GM06990 (cell line): ENCODE measurements at regions not wholly inside any gene's neighbourhood (a gene's known extent, or its start where the extent isn't known, plus 50 kb on each side); places are given as distances from the start of the nearest gene placed in this dataset.

Experiments used
- DNase-seq: peaks from one replicate; pipeline ENCODE4 v3.0.0-alpha.2; 2011; ENCODE audit not compliant: insufficient read length; ENCODE audit errors: extremely low read depth
- H3K27me3 ChIP-seq: replicated peaks from 2 replicates; pipeline ENCODE4 v1.6.0; 2011; ENCODE audit warnings: low read length; ENCODE audit not compliant: control insufficient read depth, insufficient read depth
- H3K36me3 ChIP-seq: 2 replicates; pipeline ENCODE4 v1.5.1; 2011; ENCODE audit warnings: low read length; ENCODE audit not compliant: control insufficient read depth, insufficient read depth
- H3K4me3 ChIP-seq: replicated peaks from 2 replicates; pipeline ENCODE4 v1.5.1; 2011; ENCODE audit warnings: low read depth, mild to moderate bottlenecking, control low read depth, low read length
- CTCF ChIP-seq: IDR thresholded peaks from 2 replicates; pipeline ENCODE4 v1.5.1; 2011; ENCODE audit warnings: low read length, control low read depth, mild to moderate bottlenecking, inconsistent platforms; ENCODE audit not compliant: insufficient read depth, poor library complexity, severe bottlenecking

GRCh38 chr16:80129791-80130190 is 411.0 kb upstream of the DYNLRB2 start:
- Histone ChIP-seq H3K27me3 (0 out of 2 replicates have a peak, but pooled peaks cover 1% of the 10 kb centered on the region), H3K36me3 (no peaks in the 10 kb centered on the region), H3K4me3 (no peak overlapping the region)
- DNase-seq, result no peak
- TF ChIP-seq CTCF, result no peak

GRCh38 chr16:80125677-80126076 is 415.1 kb upstream of the DYNLRB2 start:
- no peak for DNase-seq
- H3K4me3 ChIP-seq, result no peak overlapping the region
- TF ChIP-seq CTCF, result no peak

GRCh38 chr16:80123189-80123588 is 417.6 kb upstream of the DYNLRB2 start:
- Histone ChIP-seq H3K4me3 (no peak overlapping the region), H3K36me3 (no peaks in the 10 kb centered on the region), H3K27me3 (peaks cover 1% of the 10 kb centered on the region; the same call in 1 of the 2 replicates)
- TF ChIP-seq CTCF, result no peak
- no peak for DNase-seq

More at GRCh38 chr16:80125677-80126076, 415.1 kb upstream of the DYNLRB2 start:
- H3K36me3 ChIP-seq, result no peaks in the 10 kb centered on the region
- peaks cover 1% of the 10 kb centered on the region; the same call in 1 of the 2 replicates for H3K27me3 ChIP-seq

GRCh38 chr16:80122115-80122514 is 418.7 kb upstream of the DYNLRB2 start:
- H3K27me3 ChIP-seq, result peaks cover 1% of the 10 kb centered on the region; the same call in 1 of the 2 replicates
- no peak for TF ChIP-seq CTCF
- H3K4me3 ChIP-seq, result no peak overlapping the region
- DNase-seq, result no peak
- H3K36me3 ChIP-seq, result no peaks in the 10 kb centered on the region

- Histone ChIP-seq H3K4me3 (no peak overlapping the region), H3K27me3 (no peaks in the 10 kb centered on the region; the same call in 1 of the 2 replicates), H3K36me3 (no peaks in the 10 kb centered on the region)
- TF ChIP-seq CTCF, result no peak
- no peak for DNase-seq
These were observed 419.3 kb upstream of the DYNLRB2 start for GRCh38 chr16:80121522-80121909.
